GM23338 (cell line): ENCODE measurements at regions not wholly inside any gene's neighbourhood (a gene's known extent, or its start where the extent isn't known, plus 50 kb on each side); places are given as distances from the start of the nearest gene placed in this dataset.

ENCODE experiments used
- CREB1 ChIP-seq: fragments of 250-450 bp; sonication (Bioruptor Pico); IDR thresholded peaks from 2 replicates; pipeline ENCODE4 v1.5.0; 2020; ENCODE audit warnings: low read depth, mild to moderate bottlenecking, moderate library complexity
- EZH2 ChIP-seq: fragments of 200-600 bp; sonication (generic); IDR thresholded peaks from one replicate; pipeline ENCODE4 v1.8.0; 2017; ENCODE audit warnings: antibody characterized with exemption, mild to moderate bottlenecking, low read depth; ENCODE audit not compliant: unreplicated experiment
- JUNB ChIP-seq: IDR thresholded peaks from one replicate; pipeline ENCODE4 v1.6.1; 2016; ENCODE audit warnings: antibody characterized with exemption; ENCODE audit not compliant: unreplicated experiment
- TF ChIP-seq, protein P1 (sequence below): IDR thresholded peaks from one replicate; pipeline ENCODE4 v1.6.1; 2018; ENCODE audit warnings: antibody characterized with exemption; ENCODE audit not compliant: unreplicated experiment
- TF ChIP-seq, protein P2 (sequence below), 2 experiments: fragments of 200-600 bp in 1 of 2; sonication (generic) in 1 of 2; conservative IDR thresholded peaks; 2 replicates each; pipeline versions ENCODE4 v1.5.1 to v1.6.1; 2016 to 2017; ENCODE audit warnings: antibody characterized with exemption in 2 of 2, low read depth in 2 of 2, mild to moderate bottlenecking in 2 of 2, moderate library complexity in 1 of 2

DNA sequence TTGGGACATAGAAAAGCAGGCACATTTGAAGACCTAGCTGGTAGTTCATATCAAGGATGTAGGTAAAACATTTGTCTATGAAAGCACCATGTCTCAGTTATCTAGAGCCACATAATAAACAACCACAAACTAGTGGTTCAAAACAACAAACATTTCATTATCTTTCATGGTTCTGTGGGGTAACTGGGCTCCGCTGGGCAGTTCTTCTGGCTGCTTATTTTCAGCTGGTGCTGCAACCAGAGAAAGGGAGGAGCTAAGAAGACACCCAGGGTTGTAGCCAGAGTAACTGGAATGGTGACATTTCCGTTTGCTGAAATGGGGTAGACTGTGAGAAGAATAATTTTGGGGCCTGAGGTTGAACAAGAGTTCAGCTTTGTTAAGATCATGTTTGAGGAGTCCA is 145.7 kb upstream of the SULF2 start:
- TF ChIP-seq, protein P1, sequence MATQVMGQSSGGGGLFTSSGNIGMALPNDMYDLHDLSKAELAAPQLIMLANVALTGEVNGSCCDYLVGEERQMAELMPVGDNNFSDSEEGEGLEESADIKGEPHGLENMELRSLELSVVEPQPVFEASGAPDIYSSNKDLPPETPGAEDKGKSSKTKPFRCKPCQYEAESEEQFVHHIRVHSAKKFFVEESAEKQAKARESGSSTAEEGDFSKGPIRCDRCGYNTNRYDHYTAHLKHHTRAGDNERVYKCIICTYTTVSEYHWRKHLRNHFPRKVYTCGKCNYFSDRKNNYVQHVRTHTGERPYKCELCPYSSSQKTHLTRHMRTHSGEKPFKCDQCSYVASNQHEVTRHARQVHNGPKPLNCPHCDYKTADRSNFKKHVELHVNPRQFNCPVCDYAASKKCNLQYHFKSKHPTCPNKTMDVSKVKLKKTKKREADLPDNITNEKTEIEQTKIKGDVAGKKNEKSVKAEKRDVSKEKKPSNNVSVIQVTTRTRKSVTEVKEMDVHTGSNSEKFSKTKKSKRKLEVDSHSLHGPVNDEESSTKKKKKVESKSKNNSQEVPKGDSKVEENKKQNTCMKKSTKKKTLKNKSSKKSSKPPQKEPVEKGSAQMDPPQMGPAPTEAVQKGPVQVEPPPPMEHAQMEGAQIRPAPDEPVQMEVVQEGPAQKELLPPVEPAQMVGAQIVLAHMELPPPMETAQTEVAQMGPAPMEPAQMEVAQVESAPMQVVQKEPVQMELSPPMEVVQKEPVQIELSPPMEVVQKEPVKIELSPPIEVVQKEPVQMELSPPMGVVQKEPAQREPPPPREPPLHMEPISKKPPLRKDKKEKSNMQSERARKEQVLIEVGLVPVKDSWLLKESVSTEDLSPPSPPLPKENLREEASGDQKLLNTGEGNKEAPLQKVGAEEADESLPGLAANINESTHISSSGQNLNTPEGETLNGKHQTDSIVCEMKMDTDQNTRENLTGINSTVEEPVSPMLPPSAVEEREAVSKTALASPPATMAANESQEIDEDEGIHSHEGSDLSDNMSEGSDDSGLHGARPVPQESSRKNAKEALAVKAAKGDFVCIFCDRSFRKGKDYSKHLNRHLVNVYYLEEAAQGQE = no peak
- TF ChIP-seq, protein P2, sequence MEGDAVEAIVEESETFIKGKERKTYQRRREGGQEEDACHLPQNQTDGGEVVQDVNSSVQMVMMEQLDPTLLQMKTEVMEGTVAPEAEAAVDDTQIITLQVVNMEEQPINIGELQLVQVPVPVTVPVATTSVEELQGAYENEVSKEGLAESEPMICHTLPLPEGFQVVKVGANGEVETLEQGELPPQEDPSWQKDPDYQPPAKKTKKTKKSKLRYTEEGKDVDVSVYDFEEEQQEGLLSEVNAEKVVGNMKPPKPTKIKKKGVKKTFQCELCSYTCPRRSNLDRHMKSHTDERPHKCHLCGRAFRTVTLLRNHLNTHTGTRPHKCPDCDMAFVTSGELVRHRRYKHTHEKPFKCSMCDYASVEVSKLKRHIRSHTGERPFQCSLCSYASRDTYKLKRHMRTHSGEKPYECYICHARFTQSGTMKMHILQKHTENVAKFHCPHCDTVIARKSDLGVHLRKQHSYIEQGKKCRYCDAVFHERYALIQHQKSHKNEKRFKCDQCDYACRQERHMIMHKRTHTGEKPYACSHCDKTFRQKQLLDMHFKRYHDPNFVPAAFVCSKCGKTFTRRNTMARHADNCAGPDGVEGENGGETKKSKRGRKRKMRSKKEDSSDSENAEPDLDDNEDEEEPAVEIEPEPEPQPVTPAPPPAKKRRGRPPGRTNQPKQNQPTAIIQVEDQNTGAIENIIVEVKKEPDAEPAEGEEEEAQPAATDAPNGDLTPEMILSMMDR (conservative IDR thresholded peaks at IDR 0.05; ENCODE audit: low read depth in 2 of 2) = no peak
- TF ChIP-seq EZH2 = no peak
- no peak for TF ChIP-seq JUNB
- TF ChIP-seq CREB1 (CRISPR knock-in tag) = no peak
